H1 (cell line): ENCODE measurements at regions not wholly inside any gene's neighbourhood (a gene's known extent, or its start where the extent isn't known, plus 50 kb on each side); places are given as distances from the start of the nearest gene placed in this dataset.

Experiments
- CTCF ChIA-PET: fragments of 300-600 bp; sonication (Branson Sonifier 250); formaldehyde crosslinking; loops from one replicate; lab custom pipeline; 2021; ENCODE audit not compliant: partially characterized antibody; lab: Charles Lee
- POLR2A ChIA-PET: fragments of 300-600 bp; sonication (Branson Sonifier 250); formaldehyde crosslinking; loops from one replicate; lab custom pipeline; 2021; ENCODE audit warnings: inconsistent platforms; ENCODE audit not compliant: partially characterized antibody; lab: Charles Lee
- DNase-seq, 2 experiments: peaks; one replicate each; pipeline versions ENCODE4 v3.0.0 to v3.0.0-alpha.2; 2010 to 2022; ENCODE audit warnings: low spot score in 2 of 2, low read depth in 1 of 2, mixed read lengths in 1 of 2
- FAIRE-seq: peaks from 2 replicates; lab custom pipeline; 2011; peaks lifted over from hg19 to GRCh38; lab: Jason Lieb, UNC
- H2AFZ ChIP-seq: 2 replicates; pipeline ENCODE4 v1.8.1; 2012; ENCODE audit warnings: low read length, inconsistent platforms
- H2AK5ac ChIP-seq: 2 replicates; pipeline ENCODE4 v1.6.1; 2013; ENCODE audit warnings: low read depth, low read length
- H2BK120ac ChIP-seq: replicated peaks from 2 replicates; pipeline ENCODE3; 2013; ENCODE audit warnings: low read depth, low read length, inconsistent platforms
- H2BK12ac ChIP-seq: 2 replicates; pipeline ENCODE4 v1.6.1; 2013; ENCODE audit warnings: low read depth, low read length
- H2BK15ac ChIP-seq: 2 replicates; pipeline ENCODE4 v1.6.1; 2013; ENCODE audit warnings: low read length
- H2BK20ac ChIP-seq: 2 replicates; pipeline ENCODE4 v1.6.1; 2013; ENCODE audit warnings: low read length
- H2BK5ac ChIP-seq: 2 replicates; pipeline ENCODE4 v1.6.1; 2013; ENCODE audit warnings: low read depth, low read length
- H3K14ac ChIP-seq: 2 replicates; pipeline ENCODE4 v1.6.1; 2013; ENCODE audit warnings: inconsistent platforms; ENCODE audit not compliant: insufficient read length
- H3K18ac ChIP-seq: 2 replicates; pipeline ENCODE4 v1.6.1; 2013; ENCODE audit warnings: low read length; ENCODE audit errors: extremely low read depth
- H3K23ac ChIP-seq: 2 replicates; pipeline ENCODE4 v1.6.1; 2013; ENCODE audit warnings: inconsistent platforms; ENCODE audit not compliant: insufficient read length
- H3K23me2 ChIP-seq: 2 replicates; pipeline ENCODE4 v1.6.1; 2013; ENCODE audit warnings: low read depth, low read length
- H3K27ac ChIP-seq: 2 replicates; pipeline ENCODE4 v1.6.1; 2011; ENCODE audit warnings: low read depth, low read length, inconsistent platforms
- H3K27me3 ChIP-seq, 4 experiments: replicated peaks in 1 of 4; 1 replicate in 1 of 4; 2 replicates in 3 of 4; pipeline versions ENCODE4 v1.6.1 to v1.8.1; 2011 to 2013; ENCODE audit warnings: low read length in 3 of 4, mild to moderate bottlenecking in 3 of 4, inconsistent platforms in 2 of 4, mixed read lengths in 2 of 4, moderate library complexity in 1 of 4; ENCODE audit not compliant: control insufficient read depth in 3 of 4, insufficient read depth in 3 of 4; ENCODE audit errors: extremely low read depth in 1 of 4
- H3K36me3 ChIP-seq, 4 experiments: 2 replicates each; pipeline versions ENCODE4 v1.6.1 to v1.8.1; 2011 to 2013; ENCODE audit warnings: mild to moderate bottlenecking in 4 of 4, low read length in 3 of 4, moderate library complexity in 2 of 4, control low read depth in 1 of 4, inconsistent platforms in 1 of 4; ENCODE audit not compliant: insufficient read depth in 4 of 4, control insufficient read depth in 2 of 4
- H3K4ac ChIP-seq: replicated peaks from 2 replicates; pipeline ENCODE3; 2013; ENCODE audit warnings: low read length, low read depth, mixed read lengths, inconsistent platforms; ENCODE audit not compliant: insufficient read length
- H3K4me1 ChIP-seq, 4 experiments: replicated peaks in 1 of 4; 1 replicate in 1 of 4; 2 replicates in 3 of 4; pipeline versions ENCODE4 v1.6.1 to v1.8.1; 2011 to 2013; ENCODE audit warnings: low read length in 3 of 4, inconsistent platforms in 2 of 4, mixed read lengths in 1 of 4; ENCODE audit not compliant: insufficient read depth in 4 of 4, control insufficient read depth in 3 of 4
- H3K4me2 ChIP-seq, 2 experiments: 2 replicates each; pipeline versions ENCODE4 v1.6.1 to v1.8.1; 2011 to 2013; ENCODE audit warnings: low read depth in 2 of 2, low read length in 2 of 2, control low read depth in 1 of 2, inconsistent platforms in 1 of 2, mild to moderate bottlenecking in 1 of 2; ENCODE audit not compliant: insufficient read depth in 1 of 2
- H3K4me3 ChIP-seq, 4 experiments: fragments of 200-600, 300-600 bp in 1 of 4; sonication (generic), shearing (Covaris generic), sonication (Bioruptor Twin) in 1 of 4; 2 replicates each; pipeline versions ENCODE4 v1.5.1 to v1.8.1; 2011 to 2016; ENCODE audit warnings: low read length in 4 of 4, low read depth in 3 of 4, control low read depth in 2 of 4, inconsistent platforms in 2 of 4, mild to moderate bottlenecking in 2 of 4, mixed read lengths in 1 of 4, moderate library complexity in 1 of 4; ENCODE audit not compliant: insufficient read depth in 2 of 4; ENCODE audit errors: extremely low read depth in 1 of 4
- H3K56ac ChIP-seq: replicated peaks from 2 replicates; pipeline ENCODE3; 2013; ENCODE audit warnings: low read depth, mild to moderate bottlenecking, mixed read lengths, low read length, inconsistent platforms; ENCODE audit not compliant: insufficient read length
- H3K79me1 ChIP-seq: 2 replicates; pipeline ENCODE4 v1.6.1; 2013; ENCODE audit warnings: low read depth, low read length, control low read depth
- H3K79me2 ChIP-seq, 2 experiments: 2 replicates each; pipeline versions ENCODE4 v1.6.1 to v1.8.1; 2012 to 2013; ENCODE audit warnings: low read length in 2 of 2, mild to moderate bottlenecking in 2 of 2, inconsistent platforms in 1 of 2; ENCODE audit not compliant: insufficient read depth in 2 of 2, control insufficient read depth in 1 of 2
- H3K9ac ChIP-seq, 4 experiments: replicated peaks in 1 of 4; 1 replicate in 1 of 4; 2 replicates in 3 of 4; pipeline versions ENCODE4 v1.6.1 to v1.8.1; 2011 to 2013; ENCODE audit warnings: low read depth in 3 of 4, low read length in 3 of 4, control low read depth in 2 of 4, mild to moderate bottlenecking in 2 of 4, moderate library complexity in 2 of 4, inconsistent platforms in 1 of 4; ENCODE audit errors: extremely low read depth in 1 of 4
- H3K9me3 ChIP-seq, 2 experiments: 2 replicates each; pipeline versions ENCODE4 v1.6.1 to v1.8.1; 2012 to 2013; ENCODE audit warnings: mild to moderate bottlenecking in 2 of 2, moderate library complexity in 2 of 2, control low read depth in 1 of 2, inconsistent platforms in 1 of 2, low read depth in 1 of 2, low read length in 1 of 2, mixed read lengths in 1 of 2; ENCODE audit not compliant: insufficient read depth in 2 of 2
- H4K20me1 ChIP-seq, 2 experiments: replicated peaks in 1 of 2; 2 replicates each; pipeline versions ENCODE3 to v1.8.1; 2011 to 2013; ENCODE audit warnings: inconsistent platforms in 2 of 2, low read length in 2 of 2, mild to moderate bottlenecking in 1 of 2; ENCODE audit not compliant: insufficient read depth in 2 of 2, control insufficient read depth in 1 of 2
- H4K5ac ChIP-seq: 2 replicates; pipeline ENCODE4 v1.6.1; 2013; ENCODE audit warnings: low read length, low read depth, mixed read lengths, inconsistent platforms; ENCODE audit not compliant: insufficient read length
- H4K8ac ChIP-seq: 2 replicates; pipeline ENCODE4 v1.8.0; 2013; ENCODE audit warnings: mild to moderate bottlenecking, moderate library complexity, low read length, inconsistent platforms; ENCODE audit not compliant: insufficient read depth; ENCODE audit errors: extremely low read depth
- H4K91ac ChIP-seq: replicated peaks from 2 replicates; pipeline ENCODE3; 2013; ENCODE audit warnings: low read length, mixed read lengths, inconsistent platforms; ENCODE audit not compliant: insufficient read length
- BACH1 ChIP-seq: IDR thresholded peaks from 2 replicates; pipeline ENCODE4 v1.6.1; 2012; ENCODE audit warnings: low read length, improper control_type of control experiment
- KDM1A ChIP-seq: fragments of 200-600, 300-600 bp; sonication (generic); IDR thresholded peaks from 2 replicates; pipeline ENCODE4 v1.7.1; 2016; ENCODE audit warnings: mild to moderate bottlenecking, low read length, borderline replicate concordance
- KDM5A ChIP-seq: fragments of 200-600 bp; IDR thresholded peaks from 2 replicates; pipeline ENCODE4 v1.7.1; 2012; ENCODE audit warnings: mild to moderate bottlenecking, low read length, inconsistent platforms, mixed read lengths
- RAD21 ChIP-seq, 2 experiments: IDR thresholded peaks in 1 of 2; conservative IDR thresholded peaks in 1 of 2; 2 replicates each; pipeline ENCODE4 v1.6.1; 2011; ENCODE audit warnings: low read depth in 2 of 2, low read length in 2 of 2, improper control_type of control experiment in 1 of 2, inconsistent platforms in 1 of 2, mild to moderate bottlenecking in 1 of 2, moderate library complexity in 1 of 2
- TCF12 ChIP-seq: IDR thresholded peaks from 2 replicates; pipeline ENCODE4 v1.6.1; 2011; ENCODE audit warnings: low read depth, mild to moderate bottlenecking, low read length
- WGBS, 2 experiments: shearing (Covaris generic) in 1 of 2; methylation state at CpG; one replicate each; pipeline versions ENCODE4 v1.1.6 to v1.1.7; 2013 to 2015; ENCODE audit warnings: low lambda C conversion rate in 2 of 2, mixed read lengths in 2 of 2, inconsistent platforms in 1 of 2, low coverage in 1 of 2, missing lambda C conversion rate in 1 of 2; ENCODE audit not compliant: insufficient replicate concordance in 2 of 2, insufficient coverage in 1 of 2, insufficient read length in 1 of 2; ENCODE audit errors: extremely low coverage in 1 of 2, missing lambda C conversion rate in 1 of 2; 5-methylcytosine and 5-hydroxymethylcytosine counted together

- CTCF ChIA-PET, result no interaction called here
- Histone ChIP-seq H3K9ac (no peak overlapping the region), H3K9me3 (peaks cover 45 to 46% of the 10 kb centered on the region in 2 experiments), H2AK5ac (no peak overlapping the region), H2BK5ac (no peak overlapping the region), H3K18ac (no peak overlapping the region), H3K4me1 (no peaks in the 10 kb centered on the region), H4K8ac (no peak overlapping the region), H2AFZ (no peak overlapping the region), H3K4ac (no peak overlapping the region), H3K4me3 (no peak overlapping the region), H3K79me2 (no peaks in the 10 kb centered on the region), H3K56ac (no peak overlapping the region), H3K23me2 (no peaks in the 10 kb centered on the region), H3K14ac (no peak overlapping the region), H2BK120ac (no peak overlapping the region), H2BK20ac (no peak overlapping the region), H2BK12ac (no peak overlapping the region), H4K91ac (no peak overlapping the region)
- no peak for TF ChIP-seq KDM1A
- TF ChIP-seq TCF12, result no peak
- TF ChIP-seq BACH1, result no peak
- no peak for TF ChIP-seq KDM5A
- TF ChIP-seq RAD21 (IDR thresholded peaks at IDR 0.05 in 1 of 2, conservative IDR thresholded peaks at IDR 0.05 in 1 of 2; ENCODE audit: low read depth in 2 of 2, low read length in 2 of 2), result no peak
- TF ChIP-seq, all 59 proteins: peak for 0
- Histone ChIP-seq H4K20me1 (no peaks in the 10 kb centered on the region), H3K4me2 (no peak overlapping the region), H3K27ac (no peak overlapping the region), H3K23ac (no peak overlapping the region), H2BK15ac (no peak overlapping the region), H3K27me3 (no peaks in the 10 kb centered on the region), H3K36me3 (peaks cover 0 to 6% (median 1%) of the 10 kb centered on the region in 4 experiments; a peak in 3 of 8 replicates), H3K79me1 (no peaks in the 10 kb centered on the region), H4K5ac (no peak overlapping the region)
- 89% methylated on average over 1 of the region's 1 CpG; no CpG with 5 or more reads in 1 of the 2 experiments for whole genome bisulfite sequencing, 2 experiments
- POLR2A ChIA-PET, result no interaction called here
- FAIRE-seq, result no peak
- DNase-seq, result no peak
Observed at GRCh38 chr2:62281663-62282062, 85.7 kb downstream of the B3GNT2 start.
